LNCAP (cell line): ENCODE measurements at regions not wholly inside any gene's neighbourhood (a gene's known extent, or its start where the extent isn't known, plus 50 kb on each side); places are given as distances from the start of the nearest gene placed in this dataset.

ENCODE experiments used
- TF ChIP-seq, protein P1 (sequence below): fragments of 450-650 bp; IDR thresholded peaks from 2 replicates; pipeline ENCODE4 v1.5.1; 2017; ENCODE audit warnings: mild to moderate bottlenecking

DNA sequence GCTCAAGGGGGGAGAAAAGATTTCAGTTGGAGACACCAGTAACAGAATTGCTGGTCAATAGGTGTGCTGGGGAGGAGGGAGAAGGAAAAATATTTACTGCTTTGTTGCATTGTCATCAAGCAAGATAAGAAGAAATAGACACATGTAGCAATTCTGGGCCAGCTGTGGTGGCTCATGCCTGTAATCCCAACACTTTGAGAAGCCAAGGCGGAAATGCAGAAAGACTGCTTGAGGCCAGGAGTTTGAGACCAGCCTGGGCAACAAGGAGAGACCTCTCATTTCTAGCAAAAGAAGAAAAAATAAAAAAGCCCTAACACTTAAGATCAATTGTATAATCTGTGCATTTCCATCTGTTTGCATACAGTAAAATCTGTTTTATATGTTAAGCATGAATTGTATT, 126.6 kb downstream of the ZFP64 start:
- TF ChIP-seq, protein P1, sequence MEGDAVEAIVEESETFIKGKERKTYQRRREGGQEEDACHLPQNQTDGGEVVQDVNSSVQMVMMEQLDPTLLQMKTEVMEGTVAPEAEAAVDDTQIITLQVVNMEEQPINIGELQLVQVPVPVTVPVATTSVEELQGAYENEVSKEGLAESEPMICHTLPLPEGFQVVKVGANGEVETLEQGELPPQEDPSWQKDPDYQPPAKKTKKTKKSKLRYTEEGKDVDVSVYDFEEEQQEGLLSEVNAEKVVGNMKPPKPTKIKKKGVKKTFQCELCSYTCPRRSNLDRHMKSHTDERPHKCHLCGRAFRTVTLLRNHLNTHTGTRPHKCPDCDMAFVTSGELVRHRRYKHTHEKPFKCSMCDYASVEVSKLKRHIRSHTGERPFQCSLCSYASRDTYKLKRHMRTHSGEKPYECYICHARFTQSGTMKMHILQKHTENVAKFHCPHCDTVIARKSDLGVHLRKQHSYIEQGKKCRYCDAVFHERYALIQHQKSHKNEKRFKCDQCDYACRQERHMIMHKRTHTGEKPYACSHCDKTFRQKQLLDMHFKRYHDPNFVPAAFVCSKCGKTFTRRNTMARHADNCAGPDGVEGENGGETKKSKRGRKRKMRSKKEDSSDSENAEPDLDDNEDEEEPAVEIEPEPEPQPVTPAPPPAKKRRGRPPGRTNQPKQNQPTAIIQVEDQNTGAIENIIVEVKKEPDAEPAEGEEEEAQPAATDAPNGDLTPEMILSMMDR = no peak

DNA sequence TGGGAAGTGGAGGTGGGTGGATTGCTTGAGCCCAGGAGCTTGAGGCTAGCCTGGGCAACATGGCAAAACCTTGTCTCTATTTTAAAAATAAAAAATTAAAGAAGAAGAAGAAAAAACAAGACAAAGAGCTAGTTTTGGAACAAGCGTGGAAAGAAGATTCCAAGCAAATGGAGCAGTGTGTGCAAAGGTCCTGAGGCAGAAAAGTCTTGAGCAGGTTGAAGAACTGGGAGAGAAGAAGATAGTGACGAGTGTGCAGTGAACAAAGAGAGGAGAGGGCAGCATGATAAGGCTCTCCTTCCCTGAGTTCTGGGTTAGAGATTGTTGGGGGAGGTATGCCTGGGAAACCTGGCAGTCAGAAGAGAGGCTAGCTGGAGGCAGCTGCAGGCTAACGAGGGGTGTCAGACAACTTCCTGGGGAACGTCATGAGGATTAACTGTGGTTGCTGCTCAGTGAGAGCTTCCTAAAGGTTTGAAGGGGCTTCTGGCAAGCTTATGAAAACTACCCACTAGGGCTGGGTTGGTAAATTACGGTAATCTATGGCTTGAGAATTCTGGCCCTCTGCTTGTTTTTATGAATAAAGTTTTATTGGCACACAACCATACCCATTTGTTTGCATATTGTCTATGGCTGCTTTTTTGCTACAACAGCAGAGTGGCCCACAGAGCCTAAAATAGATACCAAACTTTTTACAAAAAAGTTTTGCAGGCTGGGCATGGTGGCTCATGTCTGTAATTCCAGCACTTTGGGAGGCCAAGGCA, 128.9 kb downstream of the ZFP64 start:
- TF ChIP-seq, protein P1 = no peak

DNA sequence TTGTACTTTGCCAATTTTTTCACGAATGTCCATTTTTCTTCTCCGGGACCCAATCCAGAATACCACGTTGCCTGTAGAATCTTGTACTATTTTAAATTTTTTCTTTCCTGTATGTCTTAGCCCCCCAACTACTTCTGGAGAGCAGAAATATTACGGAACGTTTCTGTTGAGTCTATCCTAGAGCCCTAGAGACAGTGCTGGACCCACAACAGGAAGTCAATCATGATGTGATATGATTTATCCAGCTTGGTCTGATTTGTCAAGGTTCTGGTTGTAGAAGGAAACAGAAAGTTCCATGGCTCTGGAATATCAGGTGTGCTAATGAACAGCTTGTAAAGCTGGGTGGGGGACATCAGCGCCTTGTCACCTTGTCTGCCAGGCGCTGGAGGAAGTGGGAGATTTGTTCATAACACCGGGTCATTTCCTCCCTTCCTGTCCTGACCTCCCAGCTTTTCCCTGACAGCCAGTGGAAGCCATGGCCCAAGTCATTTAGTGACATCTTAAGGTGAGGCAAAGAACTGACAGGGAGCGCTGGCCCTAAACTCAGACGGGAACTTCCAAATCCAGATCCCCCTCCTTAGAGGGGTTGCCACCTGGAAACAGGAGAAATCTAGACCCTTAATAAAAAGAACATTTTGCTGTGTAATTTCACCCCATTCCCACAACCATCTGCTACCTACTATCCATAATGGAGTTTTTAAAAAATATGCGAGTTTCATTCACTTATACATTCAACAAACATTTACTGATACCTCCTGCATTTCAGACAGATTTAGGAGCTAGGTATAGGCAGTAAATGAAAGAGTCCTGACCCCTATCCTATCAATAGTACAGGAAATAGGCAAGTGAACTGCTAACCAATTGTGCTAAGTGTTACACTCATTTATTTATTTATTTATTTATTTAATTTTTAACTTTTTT, 130.5 kb downstream of the ZFP64 start:
- TF ChIP-seq, protein P1 = peak; percentile 59

DNA sequence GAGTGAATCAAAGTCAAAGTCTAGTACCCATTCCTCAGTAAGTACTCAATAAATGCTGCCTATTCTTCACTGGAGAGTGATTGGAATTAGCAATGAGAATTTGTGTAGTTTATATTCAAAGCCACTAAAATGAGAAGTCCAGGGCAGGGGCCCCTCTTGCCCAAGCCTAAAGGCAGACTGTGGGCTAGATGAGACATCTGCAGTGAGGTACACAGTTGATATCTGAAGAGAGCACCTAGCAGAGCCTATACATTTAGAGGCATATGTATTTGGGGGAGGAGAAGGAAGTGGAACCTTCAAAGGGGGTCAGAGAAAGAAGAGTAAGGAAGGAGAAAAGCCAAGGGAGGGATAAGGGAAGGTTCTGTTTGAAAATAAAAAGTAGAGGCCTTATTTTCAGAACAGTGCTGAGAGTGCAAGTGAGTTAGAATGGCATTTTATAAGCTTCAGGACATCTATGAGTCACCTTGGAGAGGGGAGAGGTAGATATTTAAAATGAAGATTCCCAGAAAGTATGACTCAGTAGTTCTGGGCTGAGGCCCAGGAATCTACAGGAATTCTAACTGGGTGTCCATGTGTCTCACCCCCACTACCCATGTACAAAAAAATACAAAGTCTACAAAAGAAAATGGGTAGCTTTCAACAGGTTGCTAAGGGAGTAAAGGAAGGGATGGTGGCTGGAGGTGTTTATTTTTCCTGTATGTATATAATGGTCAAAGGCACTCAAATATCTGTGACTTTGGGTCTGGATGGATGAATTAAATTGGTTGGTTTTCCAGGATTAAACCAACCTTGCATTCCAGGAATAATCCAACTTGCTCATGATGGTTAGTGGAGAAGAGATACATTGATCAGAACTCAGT, 135.1 kb downstream of the ZFP64 start:
- TF ChIP-seq, protein P1 = no peak

DNA sequence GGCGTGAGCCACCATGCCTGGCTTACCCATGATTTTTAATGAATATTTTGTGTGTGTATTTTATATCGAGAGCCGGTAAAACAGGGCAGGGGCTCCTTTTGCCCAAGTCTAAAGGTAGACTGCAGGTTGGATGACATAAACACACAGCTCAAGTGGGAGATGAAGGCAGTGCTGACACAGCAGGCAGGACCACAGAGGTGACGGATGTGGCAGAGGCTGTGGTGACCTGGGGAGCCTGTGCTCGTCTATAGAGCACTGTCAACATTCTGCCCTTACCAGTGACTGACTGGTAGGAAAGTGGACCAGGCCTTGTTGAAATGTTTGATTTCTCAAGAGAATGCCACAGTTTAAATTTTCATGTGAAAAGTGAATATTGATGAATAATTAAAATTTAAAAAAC, 137.5 kb downstream of the ZFP64 start:
- TF ChIP-seq, protein P1 = no peak

DNA sequence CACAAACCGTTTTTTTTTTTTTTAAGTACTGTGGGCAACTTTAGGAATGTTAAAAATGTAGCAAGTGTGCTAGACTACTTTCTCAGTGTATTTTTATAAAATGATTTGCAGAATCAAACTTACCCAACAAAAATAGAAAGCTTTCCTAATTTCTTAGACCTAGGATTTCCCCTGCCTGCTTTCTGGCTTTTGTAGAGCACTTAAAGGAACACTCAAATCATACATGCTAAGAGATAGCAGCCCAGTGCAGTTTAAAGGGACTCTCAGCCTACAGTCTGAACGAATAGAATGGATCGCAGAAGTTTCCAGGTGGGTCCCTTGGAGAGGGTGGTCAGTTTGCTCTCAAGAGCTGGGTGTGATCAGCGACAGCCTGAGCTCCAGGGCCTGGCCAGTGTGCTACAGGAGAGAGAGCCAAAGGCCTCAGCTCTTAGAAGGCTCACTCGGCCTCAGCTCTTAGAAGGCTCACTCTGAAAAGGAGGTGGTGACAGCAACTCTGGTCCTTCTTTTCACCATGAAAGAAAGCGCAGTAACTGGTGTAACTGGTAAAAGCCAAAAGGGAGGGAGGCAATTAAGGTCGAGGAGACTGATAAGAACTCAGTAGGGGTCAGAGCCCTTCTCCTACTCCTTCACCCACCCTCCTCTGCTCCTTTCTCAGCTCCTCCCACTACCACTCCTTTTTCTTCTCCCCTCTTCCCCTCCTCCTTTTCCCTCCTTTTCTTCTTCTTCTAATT, 142.4 kb downstream of the ZFP64 start:
- TF ChIP-seq, protein P1 = no peak
